GM18499 (cell line): ENCODE measurements at regions not wholly inside any gene's neighbourhood (a gene's known extent, or its start where the extent isn't known, plus 50 kb on each side); places are given as distances from the start of the nearest gene placed in this dataset.
"Not testable (repeated sequence)": the region's sequence is repeated elsewhere in the genome, so short reads cannot be mapped to it uniquely, and the experiment has no call there.

Experiments used
- ATAC-seq: cut with Tn5 transposase; IDR thresholded peaks from one replicate; pipeline ENCODE4 v1.9.1; 2021; ENCODE audit warnings: moderate number of reproducible peaks; ENCODE audit not compliant: insufficient read depth, unreplicated experiment

GRCh38 chr14:37650356-37651037, 55.1 kb downstream of the TTC6 start:
- ATAC-seq: no peak

- ATAC-seq: no peak
These were observed 56.6 kb downstream of the TTC6 start for GRCh38 chr14:37652042-37652441.

GRCh38 chr14:37655418-37655817, 60.0 kb downstream of the TTC6 start:
- no peak for ATAC-seq

GRCh38 chr14:37658156-37658555, 62.7 kb downstream of the TTC6 start:
- ATAC-seq: no peak

- ATAC-seq: no peak
These were observed 68.1 kb downstream of the TTC6 start for GRCh38 chr14:37663498-37663897.

GRCh38 chr14:37665479-37665878, 70.0 kb downstream of the TTC6 start:
- no peak for ATAC-seq

- no peak for ATAC-seq
These were observed 70.5 kb downstream of the TTC6 start for GRCh38 chr14:37665951-37666350.

GRCh38 chr14:37668646-37669045, 73.2 kb downstream of the TTC6 start:
- no peak for ATAC-seq

- no peak for ATAC-seq
These were observed 73.8 kb downstream of the TTC6 start for GRCh38 chr14:37669242-37669641.

- no peak for ATAC-seq
These were observed 78.0 kb downstream of the TTC6 start for GRCh38 chr14:37673439-37673838.

GRCh38 chr14:37678916-37679315, 83.5 kb downstream of the TTC6 start:
- no peak for ATAC-seq

- ATAC-seq: no peak
These were observed 86.1 kb downstream of the TTC6 start for GRCh38 chr14:37681486-37681885.

GRCh38 chr14:37692680-37693079, 97.3 kb downstream of the TTC6 start:
- not testable (repeated sequence) for ATAC-seq

- not testable (repeated sequence) for ATAC-seq
These were observed 98.0 kb downstream of the TTC6 start for GRCh38 chr14:37693420-37693819.

GRCh38 chr14:37695866-37696265, 100.4 kb downstream of the TTC6 start:
- ATAC-seq: no peak

- no peak for ATAC-seq
These were observed 102.2 kb downstream of the TTC6 start for GRCh38 chr14:37697489-37698121.

GRCh38 chr14:37698840-37699777, 103.7 kb downstream of the TTC6 start:
- no peak for ATAC-seq

- no peak for ATAC-seq
These were observed 112.3 kb downstream of the TTC6 start for GRCh38 chr14:37707716-37708115.

- no peak for ATAC-seq
These were observed 113.1 kb downstream of the TTC6 start for GRCh38 chr14:37708481-37708880.

- ATAC-seq: no peak
These were observed 114.2 kb downstream of the TTC6 start for GRCh38 chr14:37709419-37710195.
